Right renal cortex interstitium (tissue), 3 donors: ENCODE measurements at regions not wholly inside any gene's neighbourhood (a gene's known extent, or its start where the extent isn't known, plus 50 kb on each side); places are given as distances from the start of the nearest gene placed in this dataset.

Experiments used
- DNase-seq, 3 donors: peaks; one replicate each; pipeline ENCODE4 v3.0.0-alpha.2; 2013; ENCODE audit warnings: low read depth in 3 of 3, low spot score in 2 of 3

DNA sequence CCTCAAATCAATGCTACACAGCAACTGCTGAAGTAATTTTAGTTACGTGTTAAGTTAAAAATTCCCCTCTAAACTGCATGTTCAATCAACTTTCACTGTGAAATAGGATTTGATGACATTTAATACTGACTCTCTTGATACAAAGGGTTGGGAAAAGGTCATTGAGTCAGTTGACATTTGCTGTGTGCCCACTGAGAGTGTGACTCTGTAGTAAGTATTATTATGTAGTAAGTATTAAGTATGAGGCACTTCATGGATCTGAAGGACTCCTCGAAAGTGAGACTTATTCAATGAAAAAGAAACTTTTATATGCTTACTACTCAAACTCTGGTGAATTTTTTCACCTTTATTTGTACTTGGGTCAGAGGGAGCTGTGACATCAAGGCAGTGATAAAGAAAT, 83.1 kb upstream of the S1PR1 start:
- no peak for DNase-seq

DNA sequence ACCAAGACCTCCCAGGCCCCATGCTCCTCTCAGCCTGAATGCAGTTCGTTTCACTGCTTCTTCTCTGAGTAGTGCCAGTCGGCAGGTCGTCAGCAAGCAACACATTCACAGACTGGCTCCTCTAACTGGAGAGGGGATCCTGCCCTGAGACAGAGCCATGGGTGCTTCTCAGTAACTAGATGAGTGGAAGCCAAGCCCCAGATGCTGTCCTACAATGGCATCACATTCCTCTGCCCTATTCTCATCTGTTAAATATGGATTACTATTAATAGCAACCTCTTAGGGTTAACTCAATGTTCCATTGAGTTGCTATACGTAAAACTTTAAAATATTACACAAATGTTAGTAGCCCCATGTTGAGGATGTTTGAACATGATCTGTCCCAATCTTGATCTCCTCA, 84.2 kb upstream of the S1PR1 start:
- no peak for DNase-seq

DNA sequence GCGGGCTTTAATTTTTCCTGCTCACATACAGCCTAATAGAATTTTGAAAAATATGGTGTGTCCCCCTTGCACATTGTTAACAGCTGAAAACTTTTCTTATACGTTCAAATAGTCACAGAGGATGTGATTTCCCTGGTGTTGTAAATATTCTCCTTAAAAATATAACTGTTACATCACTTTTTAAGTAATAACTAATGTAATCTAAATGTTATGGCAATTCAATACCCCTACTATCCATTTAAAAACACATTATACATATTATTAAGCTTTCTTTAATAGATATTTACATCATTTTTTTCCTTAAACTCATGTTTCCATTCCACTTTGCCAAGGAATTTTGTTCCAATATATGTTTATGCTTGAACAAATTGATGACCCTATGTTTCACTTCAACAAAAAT, 85.5 kb upstream of the S1PR1 start:
- no peak for DNase-seq

DNA sequence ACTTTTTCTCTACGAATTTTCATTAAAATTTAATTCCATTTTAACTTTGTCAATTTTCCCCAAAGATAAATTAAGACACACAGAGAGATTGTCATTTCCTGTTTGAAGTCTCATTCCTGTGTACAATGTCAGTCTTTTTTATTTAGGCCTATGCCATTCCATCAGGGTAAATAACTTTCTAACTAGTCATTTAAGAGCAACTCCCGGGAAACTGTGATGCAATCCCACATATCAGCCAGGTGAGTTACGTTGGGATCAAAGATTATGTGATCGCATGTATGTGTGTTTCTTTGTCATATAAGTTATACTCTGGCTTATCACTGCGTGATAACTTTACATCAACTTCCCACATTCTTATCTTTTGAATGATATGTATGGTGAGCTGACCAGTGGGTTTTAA, 86.1 kb upstream of the S1PR1 start:
- no peak for DNase-seq

DNA sequence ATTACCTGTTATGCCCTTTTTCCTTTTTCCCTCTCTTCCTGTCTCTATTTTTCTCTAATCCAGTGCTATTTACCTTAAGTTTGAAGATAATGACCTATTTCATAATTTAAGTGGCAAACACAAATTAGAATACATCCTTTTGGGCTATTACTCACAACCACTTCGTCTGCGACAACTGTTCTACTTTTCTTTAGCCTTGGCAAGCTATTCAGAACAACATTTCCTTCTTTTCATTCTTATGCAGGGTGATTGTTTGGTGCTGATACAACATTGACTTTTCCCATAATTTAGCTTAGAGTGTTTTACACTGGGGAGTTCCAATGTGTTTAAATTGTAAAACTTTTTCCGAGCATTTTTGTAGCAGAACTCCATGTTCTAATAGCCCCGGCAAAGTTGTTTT, 86.6 kb upstream of the S1PR1 start:
- DNase-seq = no peak

DNA sequence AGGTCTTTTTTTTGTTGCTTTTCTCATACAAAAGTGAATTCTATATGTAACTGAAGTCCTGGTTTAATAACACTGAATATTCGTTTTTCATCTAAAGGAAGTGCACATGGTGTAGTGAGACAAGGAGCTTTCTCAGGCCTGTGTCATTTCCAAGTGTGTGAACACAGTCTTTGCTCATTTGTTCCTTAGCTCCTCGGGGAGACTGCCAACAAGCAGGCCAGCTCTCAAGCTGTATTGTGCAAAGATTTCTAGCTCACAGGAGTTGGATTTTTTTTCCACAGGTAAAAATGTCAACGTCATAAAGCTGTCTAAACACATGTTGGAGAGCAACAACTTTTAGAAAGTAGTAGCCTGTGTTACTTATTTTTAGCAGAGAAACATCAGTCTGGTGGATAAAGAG, 87.8 kb upstream of the S1PR1 start:
- DNase-seq = no peak

DNA sequence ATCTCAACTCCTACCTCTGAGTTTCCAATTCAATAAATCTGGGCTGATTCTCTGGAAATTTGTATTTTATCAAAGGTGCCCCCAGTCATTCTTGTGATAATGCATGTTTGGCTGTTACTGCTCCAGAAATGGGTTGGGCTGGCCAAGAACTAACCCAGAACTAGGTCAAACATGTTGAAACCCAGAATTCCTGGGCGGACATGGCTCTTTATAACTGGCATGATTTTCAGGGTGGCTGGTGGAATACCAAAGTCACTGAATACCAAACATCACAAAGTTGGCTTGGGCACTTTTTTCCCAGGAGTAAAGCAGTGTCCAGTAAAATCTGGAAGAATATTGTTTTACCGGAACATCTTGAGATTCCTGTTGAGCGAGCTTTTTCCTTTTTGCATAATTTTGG, 89.4 kb upstream of the S1PR1 start:
- no peak for DNase-seq

DNA sequence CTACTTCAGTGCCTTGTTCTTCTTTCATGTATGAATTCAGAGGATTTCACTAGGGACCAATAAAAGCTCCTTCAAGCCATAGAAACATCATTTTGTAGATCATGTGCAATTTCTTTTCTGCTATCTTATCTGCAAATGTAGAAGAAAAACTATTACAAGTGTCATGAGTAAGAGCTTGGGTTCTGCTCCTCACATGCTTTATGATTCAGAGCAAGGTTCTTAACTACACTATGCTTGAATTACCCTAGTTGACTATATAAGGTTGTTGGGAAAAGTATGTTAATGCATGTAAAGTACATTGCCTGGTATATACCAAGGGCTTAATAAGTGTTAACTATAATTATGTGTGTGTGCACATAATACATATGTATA, 91.4 kb upstream of the S1PR1 start:
- no peak for DNase-seq

DNA sequence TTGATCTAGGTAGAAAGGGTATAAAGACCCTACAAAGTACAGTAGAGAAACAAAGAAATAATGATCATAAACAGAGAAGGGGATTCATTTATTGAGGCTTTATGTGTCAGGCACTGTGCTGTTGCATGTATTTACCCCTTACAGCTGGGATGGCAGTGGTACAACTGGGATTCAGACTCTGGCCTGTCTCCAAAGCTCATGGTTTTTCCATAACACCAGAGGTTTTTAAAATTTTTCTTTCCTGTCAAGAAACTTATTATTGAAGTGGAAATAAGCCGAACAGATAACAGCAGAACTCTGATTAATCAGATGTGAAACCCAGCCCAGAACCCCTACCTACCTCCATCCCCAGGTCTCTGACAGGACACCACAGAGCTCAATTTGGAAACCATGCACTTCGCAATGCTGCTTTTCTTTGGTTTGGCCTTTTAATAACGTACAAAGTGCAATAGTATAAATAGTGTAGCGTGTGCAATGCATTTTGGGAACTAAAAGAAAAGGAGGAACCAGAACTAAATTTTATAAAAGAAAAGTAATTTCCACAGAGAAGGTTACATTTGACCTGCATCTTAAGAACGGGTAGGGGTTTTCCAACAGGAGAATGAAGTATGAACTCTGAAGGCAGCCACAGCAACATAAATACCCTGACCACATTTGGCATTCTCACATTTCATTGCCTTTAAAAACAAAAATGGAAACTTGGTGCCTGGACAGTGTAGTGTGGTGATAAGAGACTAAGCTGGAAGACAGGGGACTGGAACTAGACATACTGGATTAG, 92.0 kb upstream of the S1PR1 start:
- DNase-seq = no peak

DNA sequence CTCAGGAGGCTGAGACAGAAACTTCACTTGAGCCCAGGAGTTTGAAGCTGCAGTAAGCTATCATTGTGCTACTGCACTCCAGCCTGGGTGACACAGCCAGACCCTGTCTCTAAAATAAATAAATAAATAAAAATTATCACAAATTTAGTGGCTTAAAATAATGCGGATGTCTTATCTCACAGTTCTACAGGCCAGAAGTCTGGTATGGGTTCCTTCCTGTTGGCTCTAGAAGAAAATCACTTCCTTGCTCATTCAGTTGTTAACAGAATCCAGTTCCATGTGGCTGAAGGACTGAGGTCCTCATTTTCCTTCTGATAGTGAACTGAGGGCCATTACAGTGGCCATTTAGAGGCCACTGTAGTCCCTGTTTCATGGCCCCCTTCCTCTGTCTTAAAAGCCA, 94.6 kb upstream of the S1PR1 start:
- no peak for DNase-seq

DNA sequence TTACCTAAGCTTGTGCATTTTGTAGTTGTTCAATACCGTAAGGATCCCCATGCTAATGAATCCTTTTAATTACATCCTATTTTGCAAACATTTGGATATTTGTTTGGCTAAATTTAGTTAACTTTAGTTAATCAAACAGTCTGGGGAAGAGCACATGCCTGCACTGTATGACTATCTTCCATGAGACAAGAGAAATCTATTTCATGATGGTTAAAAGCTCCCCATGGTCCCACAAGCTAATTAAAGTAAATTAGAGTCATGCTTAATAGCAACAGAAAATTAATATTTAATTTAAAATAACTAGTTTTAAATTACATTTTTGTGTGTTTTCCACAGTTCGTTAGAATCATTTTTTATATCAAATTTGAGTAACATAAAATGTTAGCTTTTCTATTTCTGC, 95.4 kb upstream of the S1PR1 start:
- no peak for DNase-seq

DNA sequence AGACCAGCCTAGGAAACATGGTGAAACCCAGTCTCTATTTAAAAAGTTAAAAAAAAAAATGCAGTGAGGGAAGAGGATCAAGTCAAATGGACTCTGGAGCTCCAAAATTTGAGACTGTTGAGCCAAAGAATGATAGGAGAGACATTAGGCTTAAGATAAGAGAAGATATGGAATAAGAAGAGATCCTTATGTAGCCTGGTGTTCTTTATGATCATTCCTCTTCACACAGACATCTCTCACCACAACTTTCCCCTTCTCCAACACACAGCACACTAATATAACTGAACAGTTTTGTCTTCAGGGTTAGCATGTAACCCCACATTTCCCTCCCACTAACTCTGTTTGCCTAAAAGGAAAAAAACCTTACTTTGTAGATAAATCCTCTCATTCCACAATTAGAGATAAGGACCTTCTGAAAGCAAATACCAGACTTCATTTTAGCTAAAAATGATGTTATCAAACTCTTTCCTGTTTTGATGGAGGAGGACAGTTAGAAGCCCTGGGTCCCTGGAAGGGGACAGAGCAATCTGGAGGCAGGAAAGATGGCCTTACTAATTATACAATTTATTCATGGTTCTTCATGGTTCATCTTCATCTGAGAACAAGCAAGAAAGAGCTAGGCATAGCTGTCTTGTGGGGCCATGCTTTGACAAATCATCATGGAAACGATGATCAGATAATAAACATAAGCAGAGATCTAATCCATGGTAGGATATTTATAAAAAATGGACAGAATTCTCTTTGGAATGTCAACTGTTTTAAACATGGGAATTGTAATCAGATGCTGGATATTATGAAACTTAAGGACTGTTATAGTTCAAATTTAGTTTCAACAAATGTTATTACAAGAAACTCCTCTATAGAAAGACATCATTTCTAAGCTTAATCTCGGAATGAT, 96.7 kb upstream of the S1PR1 start:
- no peak for DNase-seq

DNA sequence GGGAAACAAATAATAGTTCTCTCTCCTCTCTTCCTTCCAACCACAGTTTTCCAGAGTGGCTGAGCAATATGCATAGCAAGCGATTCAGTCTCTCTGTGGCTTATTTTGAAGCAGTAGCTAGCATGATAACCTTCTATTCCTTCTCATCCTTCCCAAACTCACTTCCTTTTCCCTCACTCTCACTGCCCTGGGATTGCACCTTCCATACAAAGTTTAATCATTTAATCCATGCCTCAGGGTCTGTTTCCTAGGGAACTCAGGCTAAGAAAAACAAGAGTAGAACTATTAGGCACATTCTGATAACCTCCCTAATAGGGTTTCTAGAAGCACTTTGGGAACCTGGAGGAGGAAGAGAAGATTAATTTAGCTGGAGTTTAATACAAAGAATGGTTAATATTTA, 97.7 kb upstream of the S1PR1 start:
- no peak for DNase-seq

DNA sequence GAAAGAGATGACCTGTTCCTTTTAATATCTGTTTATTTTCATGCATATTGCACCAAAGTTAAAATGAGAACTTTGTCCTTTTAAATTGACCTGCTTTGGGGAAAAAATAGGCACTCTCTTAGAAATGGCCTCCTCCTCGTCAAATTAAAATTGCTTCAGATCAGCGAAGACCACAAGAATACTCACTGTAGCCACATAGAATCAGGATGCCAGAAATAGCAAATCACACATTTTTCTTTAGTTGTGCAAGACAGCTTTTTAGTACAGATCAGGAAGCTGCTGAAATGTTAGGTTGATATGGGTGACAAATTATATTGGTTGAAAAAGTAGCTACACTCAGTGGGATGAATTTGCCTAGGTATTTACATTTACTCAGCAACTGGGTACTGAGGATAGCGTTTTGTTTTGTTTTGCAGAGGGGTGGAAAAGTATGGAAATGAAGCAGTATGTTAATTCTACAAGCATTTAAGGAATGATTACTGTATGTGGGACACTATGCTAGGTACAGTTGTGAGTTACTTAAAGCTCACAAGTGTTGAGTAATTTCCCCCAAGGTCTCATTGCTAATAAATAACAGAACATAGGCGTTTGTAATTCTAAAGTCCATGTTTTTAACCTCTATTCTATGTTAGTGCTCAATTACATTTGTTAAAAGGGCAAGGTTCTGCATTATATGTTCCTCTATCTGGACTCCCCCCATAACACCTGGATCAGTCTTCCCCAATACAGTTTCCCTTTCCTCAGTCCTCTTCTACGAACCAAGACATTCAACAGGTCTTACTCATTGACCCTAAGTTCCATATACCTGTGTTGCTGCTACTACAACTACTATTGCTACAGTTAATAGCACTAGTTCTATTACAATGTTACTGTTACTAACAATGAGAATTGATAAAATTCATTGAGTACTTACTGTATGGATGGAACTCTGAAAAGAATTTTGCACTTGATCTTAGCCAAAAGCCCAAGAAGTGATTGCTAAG, 99.4 kb upstream of the S1PR1 start:
- DNase-seq = no peak

DNA sequence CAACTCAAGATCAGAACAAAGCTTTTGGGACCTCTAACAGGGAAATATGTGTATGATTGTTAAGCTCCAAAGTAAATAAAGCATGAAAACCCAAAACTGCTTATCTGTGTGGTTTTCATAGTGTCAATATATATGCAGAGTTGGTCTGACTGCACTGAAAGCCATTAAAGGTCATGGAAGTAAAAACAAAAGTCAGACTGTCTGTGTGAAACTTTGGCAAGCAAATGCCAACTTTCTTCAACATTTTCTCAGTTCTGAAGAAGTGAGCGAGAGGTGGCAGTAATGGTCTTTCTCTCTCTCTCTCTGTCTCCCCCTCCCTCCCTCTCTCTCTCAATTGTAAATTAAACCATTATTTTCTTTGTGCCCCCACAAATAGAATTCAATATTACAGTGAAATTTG, 100.1 kb upstream of the S1PR1 start:
- DNase-seq = no peak

DNA sequence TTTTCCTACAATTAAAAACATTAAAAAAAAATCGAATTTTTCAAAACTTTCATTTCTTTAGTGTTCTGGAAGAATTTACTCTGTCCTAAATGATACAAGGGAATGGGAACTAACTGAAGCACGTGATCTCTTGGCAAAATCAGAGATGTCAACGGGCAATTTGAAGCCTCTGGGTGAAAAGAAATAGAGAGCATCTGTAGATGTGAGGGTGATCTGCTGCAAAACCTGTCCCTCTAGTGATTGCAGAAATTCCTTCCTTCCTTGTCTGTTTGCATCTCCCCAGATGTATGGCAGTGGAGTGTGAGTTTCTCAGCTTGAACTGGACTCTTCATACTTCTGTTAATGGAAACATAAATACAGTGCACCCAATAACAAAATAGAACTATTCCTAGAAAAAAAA, 100.5 kb upstream of the S1PR1 start:
- no peak for DNase-seq

DNA sequence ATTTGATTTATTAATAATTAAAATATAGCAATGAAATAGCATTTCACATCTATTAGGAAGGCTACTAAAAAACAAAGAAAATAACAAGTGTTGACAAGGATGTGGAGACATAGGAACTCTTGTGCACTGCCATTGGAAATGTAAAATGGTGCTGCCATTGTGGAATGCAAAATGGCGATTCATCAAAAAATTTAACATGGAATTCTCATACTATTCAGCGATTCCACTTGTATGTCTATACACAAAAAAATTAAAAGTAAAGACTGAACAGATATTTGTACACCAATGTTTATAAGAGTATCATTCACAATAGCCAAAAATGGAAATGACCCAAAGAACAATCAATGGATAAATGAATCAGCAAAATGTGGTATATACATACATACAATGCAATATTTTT, 101.3 kb upstream of the S1PR1 start:
- no peak for DNase-seq

DNA sequence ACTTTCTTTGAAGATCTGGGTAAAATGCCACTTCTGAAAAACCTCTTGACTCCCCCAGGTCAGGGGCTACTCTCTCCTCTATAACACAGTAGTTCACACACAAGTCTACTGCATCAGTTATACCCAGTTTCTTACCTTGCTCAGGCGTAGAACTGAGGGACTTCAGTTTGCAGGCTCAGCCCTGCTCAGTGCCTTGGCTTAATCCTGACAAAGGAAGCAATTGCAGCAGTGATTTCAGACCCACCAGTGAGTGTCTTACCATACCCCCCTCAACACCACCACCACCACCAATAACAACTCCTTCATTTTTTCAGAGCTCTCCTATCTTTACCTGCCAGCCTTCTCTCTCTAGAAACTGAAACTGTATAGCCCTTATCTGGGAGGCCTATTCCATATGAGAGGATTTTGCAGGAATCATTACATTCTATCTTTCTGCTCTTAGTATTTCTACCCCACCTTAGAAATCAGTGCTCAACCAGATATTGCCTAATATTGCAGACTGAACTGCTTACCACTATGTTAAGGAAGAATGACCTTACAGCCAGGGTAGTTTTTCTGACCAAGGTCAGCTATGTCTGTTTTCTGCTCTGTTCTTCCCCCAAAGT, 105.5 kb upstream of the S1PR1 start:
- no peak for DNase-seq

DNA sequence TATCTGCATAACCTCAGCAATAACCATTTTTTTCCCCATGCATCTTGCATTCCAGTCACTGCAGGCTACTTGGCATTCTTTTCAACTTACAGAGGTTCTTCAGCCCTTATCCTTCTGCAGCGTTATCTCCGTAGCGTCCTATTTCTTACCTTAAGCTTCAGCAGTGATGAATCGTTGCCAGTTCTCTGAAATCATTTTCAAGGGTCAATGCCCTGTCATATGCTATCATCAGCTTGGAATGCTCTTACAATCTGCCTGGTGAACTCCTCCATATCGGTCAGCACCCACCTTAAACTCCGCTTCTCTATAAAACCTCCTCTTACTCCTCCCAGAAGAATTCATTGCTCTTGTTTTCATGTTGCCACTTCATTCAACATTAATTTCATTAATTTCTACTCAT, 105.1 kb upstream of the DPH5 start:
- no peak for DNase-seq

DNA sequence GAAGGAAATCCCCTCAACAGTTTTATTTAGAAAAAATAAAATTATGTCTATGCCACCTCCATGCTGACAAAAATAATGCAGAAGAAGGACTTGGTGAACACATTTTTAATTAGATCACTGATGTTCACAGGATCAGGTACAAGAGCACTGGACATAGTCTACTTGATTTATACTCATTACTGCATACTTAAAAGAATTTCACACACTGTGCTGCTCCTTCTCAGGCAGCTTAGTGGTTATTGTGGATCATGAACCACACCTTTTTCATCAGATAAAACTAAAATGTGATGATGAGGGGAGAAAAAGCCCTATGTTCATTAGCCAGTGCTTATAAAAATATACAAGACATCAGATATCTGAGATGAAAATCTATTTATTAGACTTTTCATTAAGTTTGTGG, 103.3 kb upstream of the DPH5 start:
- no peak for DNase-seq
